NCI-H2227 (cell line): ENCODE measurements at regions not wholly inside any gene's neighbourhood (a gene's known extent, or its start where the extent isn't known, plus 50 kb on each side); places are given as distances from the start of the nearest gene placed in this dataset.

ENCODE experiments used
- DNase-seq: peaks from one replicate; lab custom pipeline; 2025; ENCODE audit not compliant: unreplicated experiment; lab: John Stamatoyannopoulos, UW

- DNase-seq = no peak
These were observed 111.1 kb downstream of the HMX1 start for GRCh38 chr4:8760561-8760960.

GRCh38 chr4:8759987-8760386 is 111.7 kb downstream of the HMX1 start:
- DNase-seq = no peak

GRCh38 chr4:8756816-8757215 is 114.8 kb downstream of the HMX1 start:
- DNase-seq = no peak

- DNase-seq = no peak
These were observed 116.7 kb downstream of the HMX1 start for GRCh38 chr4:8754634-8755589.

- DNase-seq = no peak
These were observed 123.4 kb downstream of the HMX1 start for GRCh38 chr4:8748236-8748575.

GRCh38 chr4:8747467-8748235 is 124.0 kb downstream of the HMX1 start:
- DNase-seq = no peak

- DNase-seq = no peak
These were observed 124.8 kb downstream of the HMX1 start for GRCh38 chr4:8746523-8747466.

GRCh38 chr4:8745826-8746225 is 125.8 kb downstream of the HMX1 start:
- DNase-seq = no peak

GRCh38 chr4:8745005-8745790 is 126.4 kb downstream of the HMX1 start:
- no peak for DNase-seq

- no peak for DNase-seq
These were observed 127.4 kb downstream of the HMX1 start for GRCh38 chr4:8744083-8744805.

GRCh38 chr4:8742546-8742945 is 129.1 kb downstream of the HMX1 start:
- no peak for DNase-seq

- no peak for DNase-seq
These were observed 130.0 kb downstream of the HMX1 start for GRCh38 chr4:8741513-8742226.

- no peak for DNase-seq
These were observed 130.8 kb downstream of the HMX1 start for GRCh38 chr4:8740666-8741395.

- DNase-seq = no peak
These were observed 131.6 kb downstream of the HMX1 start for GRCh38 chr4:8739820-8740665.

- no peak for DNase-seq
These were observed 132.3 kb downstream of the HMX1 start for GRCh38 chr4:8739317-8739716.

GRCh38 chr4:8738471-8738931 is 133.1 kb downstream of the HMX1 start:
- DNase-seq = no peak

- no peak for DNase-seq
These were observed 133.9 kb downstream of the HMX1 start for GRCh38 chr4:8737601-8738279.
